Stimulated activated naive CD8-positive, alpha-beta T cell treated with anti-CD3 and anti-CD28 coated beads, Interleukin-15, Interleukin-2, amounts not matched to agents 100 ng/mL and 50 ng/mL, for 24 hours (primary cell): ENCODE measurements at regions not wholly inside any gene's neighbourhood (a gene's known extent, or its start where the extent isn't known, plus 50 kb on each side); places are given as distances from the start of the nearest gene placed in this dataset.
"Not testable (repeated sequence)": the region's sequence is repeated elsewhere in the genome, so short reads cannot be mapped to it uniquely, and the experiment has no call there.

Experiments used
- H3K27ac Mint-ChIP-seq: one replicate; pipeline ENCODE4 v1.8.0; 2021; ENCODE audit warnings: mild to moderate bottlenecking, mixed read lengths
- H3K27me3 Mint-ChIP-seq: one replicate; pipeline ENCODE4 v1.8.0; 2021; ENCODE audit warnings: mixed read lengths
- H3K36me3 Mint-ChIP-seq: one replicate; pipeline ENCODE4 v1.8.0; 2021; ENCODE audit warnings: low read depth, mixed read lengths
- H3K4me1 Mint-ChIP-seq: one replicate; pipeline ENCODE4 v1.8.0; 2021; ENCODE audit warnings: low read depth, mixed read lengths
- H3K4me3 Mint-ChIP-seq: one replicate; pipeline ENCODE4 v1.8.0; 2021; ENCODE audit warnings: mild to moderate bottlenecking, mixed read lengths
- H3K9me3 Mint-ChIP-seq: one replicate; pipeline ENCODE4 v1.8.0; 2021; ENCODE audit warnings: mixed read lengths

DNA sequence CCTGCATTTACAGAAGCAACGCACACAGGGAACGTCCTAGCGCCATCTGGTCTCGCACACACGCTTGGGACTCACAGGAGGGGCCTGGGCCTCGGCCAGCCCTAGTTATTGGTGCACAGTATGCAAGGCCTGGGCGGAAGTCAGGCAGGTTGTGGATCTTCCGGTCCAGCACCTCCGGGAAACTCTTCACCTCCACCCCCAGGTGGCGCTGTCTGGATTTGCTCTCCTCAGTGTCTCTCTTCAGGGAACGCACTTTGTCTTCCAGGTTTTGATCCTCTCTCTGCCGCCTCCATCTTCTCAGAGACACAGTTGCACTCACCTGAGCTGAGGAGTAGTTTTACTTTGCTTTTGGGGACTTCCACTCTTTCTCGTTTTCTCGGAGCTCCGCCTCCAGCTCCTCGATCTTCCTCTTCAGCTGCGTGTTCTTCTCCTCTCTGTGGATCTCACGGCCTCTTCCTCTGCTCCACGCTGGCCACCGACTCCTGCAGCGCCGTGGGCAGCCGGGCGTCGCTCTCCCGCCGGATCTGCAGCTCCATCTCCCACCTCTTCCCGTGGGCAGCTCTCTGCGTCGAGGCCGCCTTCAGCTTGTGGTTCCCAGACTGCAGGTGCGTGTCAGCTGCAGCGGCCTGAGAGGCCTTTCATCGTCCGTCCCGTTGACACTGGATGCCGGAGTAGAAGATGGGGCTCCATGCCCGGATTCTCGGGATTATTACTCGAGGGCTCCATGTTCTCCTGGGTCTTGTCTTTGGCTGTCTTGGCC, 933.8 kb downstream of the TMEM121 start:
- no peak overlapping the region for H3K4me3 Mint-ChIP-seq

DNA sequence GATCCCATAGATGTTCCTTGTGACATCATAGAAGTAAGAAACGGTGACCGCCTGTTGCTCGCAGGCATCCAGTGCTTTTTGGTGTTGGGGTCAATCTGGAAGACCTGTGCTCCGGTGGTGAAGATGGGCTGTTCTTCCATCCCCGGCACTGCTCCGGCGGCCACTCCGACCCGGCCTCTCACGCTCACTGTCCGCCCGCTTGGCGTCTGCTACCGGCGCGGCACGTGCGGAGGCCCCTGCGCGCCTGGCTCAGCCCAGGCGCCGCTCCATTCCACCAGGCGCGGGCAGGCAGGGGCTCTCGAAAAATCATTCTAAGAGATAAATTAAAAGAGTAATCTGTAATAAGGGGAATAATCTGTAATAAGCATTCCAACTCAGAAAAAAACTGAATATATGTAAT, 934.5 kb downstream of the TMEM121 start:
- H3K4me3 Mint-ChIP-seq, result no peak overlapping the region
- H3K27me3 Mint-ChIP-seq, result no peaks in the 10 kb centered on the region
- no peaks in the 10 kb centered on the region for H3K4me1 Mint-ChIP-seq
- H3K9me3 Mint-ChIP-seq, result no peaks in the 10 kb centered on the region
- H3K27ac Mint-ChIP-seq, result no peak overlapping the region
- no peaks in the 10 kb centered on the region for H3K36me3 Mint-ChIP-seq

More for the DNA sequence above, 933.8 kb downstream of the TMEM121 start:
- no peaks in the 10 kb centered on the region for H3K9me3 Mint-ChIP-seq
- H3K27me3 Mint-ChIP-seq, result no peaks in the 10 kb centered on the region
- H3K4me1 Mint-ChIP-seq, result no peaks in the 10 kb centered on the region
- H3K36me3 Mint-ChIP-seq, result no peaks in the 10 kb centered on the region
- no peak overlapping the region for H3K27ac Mint-ChIP-seq

DNA sequence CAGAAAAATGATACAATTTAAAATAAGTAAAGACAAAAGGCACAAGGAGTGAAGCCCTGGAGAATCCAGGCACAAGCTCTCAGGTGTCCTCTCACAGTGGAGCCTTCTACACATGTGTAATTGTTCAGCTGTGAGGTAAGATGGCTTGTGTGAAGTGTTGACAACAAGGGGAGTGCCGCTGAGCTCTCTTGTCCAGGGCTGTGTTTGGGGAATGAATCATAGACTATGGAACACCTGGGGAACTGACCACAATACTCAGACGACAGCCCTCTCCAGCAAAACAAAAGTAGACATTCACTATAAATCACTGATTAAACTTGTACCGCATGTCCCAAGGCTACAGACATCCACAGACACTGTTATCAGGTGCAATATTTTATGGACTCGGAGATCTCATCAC, 940.1 kb downstream of the TMEM121 start:
- not testable (repeated sequence) for H3K27ac Mint-ChIP-seq, H3K27me3 Mint-ChIP-seq, H3K4me1 Mint-ChIP-seq, H3K4me3 Mint-ChIP-seq, H3K9me3 Mint-ChIP-seq, H3K36me3 Mint-ChIP-seq

DNA sequence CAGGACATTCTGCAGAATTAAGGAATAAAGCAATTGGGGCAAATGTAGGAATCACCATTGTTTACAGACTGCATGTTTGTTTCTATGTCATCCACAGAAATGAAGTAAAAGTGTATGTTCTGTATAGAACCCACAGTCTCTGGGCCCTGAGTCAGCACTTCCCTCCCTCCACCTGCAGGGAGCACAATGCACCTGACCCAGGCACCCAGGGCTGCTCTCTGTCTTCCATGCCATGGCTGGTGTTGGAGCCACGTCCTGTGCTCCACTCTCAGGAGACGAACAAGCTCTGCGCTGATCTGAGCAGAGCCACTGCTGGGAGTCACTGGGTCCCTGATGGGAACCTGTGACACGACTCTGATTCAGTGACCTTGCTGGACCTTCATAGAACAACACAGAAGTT, 942.5 kb downstream of the TMEM121 start:
- H3K4me3 Mint-ChIP-seq, H3K27me3 Mint-ChIP-seq, H3K36me3 Mint-ChIP-seq, H3K9me3 Mint-ChIP-seq, H3K4me1 Mint-ChIP-seq, H3K27ac Mint-ChIP-seq: not testable (repeated sequence)

DNA sequence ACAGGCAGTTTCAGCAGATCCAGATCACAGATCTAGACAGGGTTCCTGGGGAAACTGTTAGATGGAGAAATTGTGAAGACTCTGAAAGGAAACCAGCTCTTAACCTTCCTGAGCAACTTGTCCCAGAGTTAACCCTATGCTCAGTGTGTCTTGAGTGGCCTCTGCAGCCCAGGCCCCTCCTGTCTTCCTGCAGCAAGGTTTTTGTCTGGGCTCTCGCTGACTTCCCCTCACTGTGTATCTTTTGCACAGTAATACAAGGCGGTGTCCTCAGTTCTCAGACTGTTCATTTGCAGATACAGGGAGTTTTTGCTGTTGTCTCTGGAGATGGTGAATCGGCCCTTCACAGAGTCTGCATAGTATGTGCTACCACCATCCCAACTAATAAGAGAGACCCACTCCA, 943.6 kb downstream of the TMEM121 start:
- H3K4me3 Mint-ChIP-seq, H3K9me3 Mint-ChIP-seq, H3K36me3 Mint-ChIP-seq, H3K4me1 Mint-ChIP-seq, H3K27me3 Mint-ChIP-seq, H3K27ac Mint-ChIP-seq: not testable (repeated sequence)

DNA sequence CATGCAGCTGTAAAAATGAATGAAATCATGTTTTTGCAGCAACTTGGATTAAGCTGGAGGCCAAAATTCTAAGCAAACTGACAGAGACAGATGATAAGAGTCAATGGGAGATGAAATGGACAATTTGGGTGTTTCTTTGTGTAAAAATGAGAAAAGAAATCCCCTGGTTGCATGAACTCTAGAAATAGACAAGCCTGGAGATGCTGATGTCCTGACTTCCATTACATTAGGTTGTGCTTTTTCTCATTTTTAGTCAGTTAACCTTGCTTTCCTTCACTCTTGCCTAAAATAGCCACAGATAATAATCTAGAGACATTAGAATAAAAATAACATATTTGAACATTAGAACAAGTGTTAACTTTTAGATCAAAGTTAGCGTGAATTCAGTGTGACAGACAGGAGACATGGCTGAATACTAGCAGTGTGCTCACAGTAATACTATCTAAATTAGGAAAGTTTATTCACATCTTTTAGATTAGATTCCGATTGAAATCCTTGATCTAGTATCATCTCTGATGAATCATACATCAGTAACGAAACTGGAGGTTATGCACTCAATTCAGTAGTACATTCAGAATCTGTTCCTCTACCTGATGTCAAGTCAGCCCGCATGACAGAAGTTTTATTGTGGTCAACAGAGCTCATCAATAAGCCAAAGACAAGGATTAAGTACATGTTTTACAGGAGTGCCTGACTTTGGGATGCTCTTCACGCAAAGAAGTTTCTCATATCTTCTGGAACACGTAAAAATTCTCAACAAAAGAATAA, 948.1 kb downstream of the TMEM121 start:
- peak overlapping the region; percentile 37 for H3K4me3 Mint-ChIP-seq
- peak overlapping the region; percentile 85 for H3K27ac Mint-ChIP-seq

DNA sequence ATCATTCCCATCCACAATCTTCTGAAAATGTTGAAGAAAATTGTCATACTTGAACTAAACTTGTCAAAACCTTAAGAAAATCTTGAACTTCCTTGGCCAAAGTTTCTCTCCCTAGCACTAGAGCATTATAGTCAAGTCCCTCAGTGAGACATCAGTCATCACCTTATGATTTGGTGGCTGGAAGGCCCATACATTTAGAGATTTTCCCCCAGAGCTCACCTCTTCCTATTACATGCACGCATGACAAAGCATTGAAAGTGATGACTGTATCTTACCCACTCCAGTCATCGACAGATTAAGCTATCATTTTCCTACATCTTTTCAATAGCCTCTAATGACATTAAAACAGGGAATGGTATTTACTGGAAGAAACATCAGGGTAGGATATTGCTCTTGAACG, 948.8 kb downstream of the TMEM121 start:
- not testable (repeated sequence) for H3K36me3 Mint-ChIP-seq, H3K4me3 Mint-ChIP-seq, H3K9me3 Mint-ChIP-seq, H3K27me3 Mint-ChIP-seq
- peaks cover 17% of the 10 kb centered on the region for H3K4me1 Mint-ChIP-seq
- peak overlapping the region; percentile 80 for H3K27ac Mint-ChIP-seq

More for the DNA sequence above, 948.1 kb downstream of the TMEM121 start:
- not testable (repeated sequence) for H3K36me3 Mint-ChIP-seq, H3K27me3 Mint-ChIP-seq, H3K9me3 Mint-ChIP-seq
- peaks cover 17% of the 10 kb centered on the region for H3K4me1 Mint-ChIP-seq

DNA sequence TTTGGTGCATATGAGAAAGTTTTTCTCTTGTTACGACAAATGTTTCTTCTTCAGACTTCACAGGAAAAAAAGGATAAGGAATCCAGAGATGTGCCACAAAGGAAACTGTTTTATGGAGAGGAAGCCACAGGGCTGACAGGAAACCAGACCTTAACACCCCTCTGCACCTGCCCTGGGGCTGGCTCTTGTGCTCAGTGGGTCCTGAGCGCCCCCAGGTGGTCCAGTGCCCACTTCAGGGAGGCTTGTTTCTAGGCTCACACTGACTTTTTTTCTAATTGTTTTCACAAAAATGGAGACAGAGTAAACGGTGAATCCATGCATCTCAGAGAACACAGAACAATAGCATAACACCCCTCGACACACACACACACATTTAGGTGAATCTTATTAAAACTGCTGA, 951.2 kb downstream of the TMEM121 start:
- not testable (repeated sequence) for H3K36me3 Mint-ChIP-seq, H3K27me3 Mint-ChIP-seq, H3K9me3 Mint-ChIP-seq, H3K4me3 Mint-ChIP-seq, H3K27ac Mint-ChIP-seq
- H3K4me1 Mint-ChIP-seq, result peaks cover 17% of the 10 kb centered on the region

DNA sequence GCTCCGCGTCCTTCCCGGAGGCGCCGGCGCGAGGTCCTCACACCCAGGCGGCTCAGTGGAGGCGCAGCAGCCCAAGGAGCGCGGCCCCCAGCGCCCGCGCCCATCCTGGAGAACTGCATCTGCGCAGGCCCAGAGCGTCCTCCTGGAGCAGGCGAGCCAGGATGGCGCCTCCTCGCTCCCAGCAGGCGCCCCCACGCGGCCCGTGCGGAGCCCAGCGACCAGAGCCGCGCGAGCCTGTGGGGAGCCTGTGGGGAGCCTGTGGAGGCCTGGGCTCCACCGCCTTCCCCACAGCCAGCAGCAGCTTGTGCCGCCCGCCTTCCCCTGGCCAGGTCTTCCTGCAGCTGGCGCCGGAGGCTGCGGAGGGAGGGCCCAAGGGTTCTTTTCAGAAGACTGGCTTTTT, 953.9 kb downstream of the TMEM121 start:
- H3K36me3 Mint-ChIP-seq, H3K4me1 Mint-ChIP-seq, H3K9me3 Mint-ChIP-seq, H3K4me3 Mint-ChIP-seq, H3K27me3 Mint-ChIP-seq, H3K27ac Mint-ChIP-seq: not testable (repeated sequence)

DNA sequence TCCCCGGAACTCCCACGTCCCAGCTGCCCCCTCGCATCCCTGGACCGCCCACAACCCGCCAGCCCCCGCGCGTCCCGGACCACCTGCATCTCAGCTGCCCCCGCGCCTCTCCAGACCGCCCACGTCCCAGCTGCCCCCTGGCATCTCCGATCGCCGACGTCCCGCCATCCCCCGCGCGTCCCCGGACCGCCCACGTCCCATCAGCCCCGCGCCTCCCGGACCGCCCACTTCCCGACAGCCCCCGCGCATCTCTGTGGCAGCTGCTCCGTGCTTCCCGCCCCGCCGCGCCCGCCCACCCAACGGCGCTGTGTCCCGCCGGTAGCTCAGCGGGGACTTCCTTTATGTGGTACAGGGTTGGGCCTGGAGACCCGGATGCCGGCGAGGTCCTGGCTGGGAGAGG, 955.8 kb downstream of the TMEM121 start:
- H3K27me3 Mint-ChIP-seq, H3K9me3 Mint-ChIP-seq, H3K36me3 Mint-ChIP-seq, H3K4me1 Mint-ChIP-seq, H3K27ac Mint-ChIP-seq, H3K4me3 Mint-ChIP-seq: not testable (repeated sequence)

DNA sequence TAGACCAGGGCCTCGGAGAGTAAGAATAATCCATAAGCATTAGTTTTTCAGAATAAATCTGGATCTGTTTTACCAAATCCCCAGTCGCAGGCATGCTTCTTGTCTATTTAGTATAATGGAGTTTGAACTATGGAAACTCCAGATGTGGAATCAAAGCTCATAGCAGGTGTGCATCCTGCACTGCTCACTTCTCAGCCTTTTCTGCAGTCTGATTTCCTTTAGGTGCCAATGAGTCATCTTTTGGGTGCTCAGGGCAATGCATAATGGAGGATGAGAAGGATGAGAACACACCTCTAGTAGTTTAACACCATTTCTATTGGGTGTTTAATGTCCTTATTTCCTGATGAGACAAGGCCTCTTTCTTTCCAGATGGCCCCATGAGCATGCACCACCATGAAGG, 961.2 kb downstream of the TMEM121 start:
- peaks cover 17% of the 10 kb centered on the region for H3K4me1 Mint-ChIP-seq
- no peaks in the 10 kb centered on the region for H3K36me3 Mint-ChIP-seq

DNA sequence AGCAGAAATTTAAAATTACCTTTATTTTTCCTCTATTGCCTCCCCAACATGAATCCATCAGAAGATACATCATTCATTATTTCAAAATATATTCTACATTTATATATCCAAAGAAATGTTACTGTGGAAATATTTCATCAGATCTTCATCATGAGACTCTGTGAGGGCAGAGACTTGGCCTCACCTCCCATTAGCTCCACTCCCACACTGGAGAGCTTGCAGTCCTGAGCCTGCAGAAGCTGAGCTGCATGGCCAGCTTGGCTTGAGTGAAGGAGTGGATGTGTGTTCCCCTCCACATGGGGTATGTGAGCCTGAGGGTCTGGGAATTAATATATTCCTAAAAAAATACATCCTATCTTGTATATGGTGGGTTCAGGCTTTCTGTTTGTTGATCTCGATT, 961.9 kb downstream of the TMEM121 start:
- no peaks in the 10 kb centered on the region for H3K36me3 Mint-ChIP-seq
- H3K27me3 Mint-ChIP-seq, result no peaks in the 10 kb centered on the region
- peaks cover 17% of the 10 kb centered on the region for H3K4me1 Mint-ChIP-seq
- peak overlapping the region; percentile 85 for H3K27ac Mint-ChIP-seq
- no peaks in the 10 kb centered on the region for H3K9me3 Mint-ChIP-seq
- no peak overlapping the region for H3K4me3 Mint-ChIP-seq

More for the DNA sequence above, 961.2 kb downstream of the TMEM121 start:
- H3K9me3 Mint-ChIP-seq, result no peaks in the 10 kb centered on the region
- no peak overlapping the region for H3K27ac Mint-ChIP-seq
- H3K4me3 Mint-ChIP-seq, result no peak overlapping the region
- no peaks in the 10 kb centered on the region for H3K27me3 Mint-ChIP-seq

DNA sequence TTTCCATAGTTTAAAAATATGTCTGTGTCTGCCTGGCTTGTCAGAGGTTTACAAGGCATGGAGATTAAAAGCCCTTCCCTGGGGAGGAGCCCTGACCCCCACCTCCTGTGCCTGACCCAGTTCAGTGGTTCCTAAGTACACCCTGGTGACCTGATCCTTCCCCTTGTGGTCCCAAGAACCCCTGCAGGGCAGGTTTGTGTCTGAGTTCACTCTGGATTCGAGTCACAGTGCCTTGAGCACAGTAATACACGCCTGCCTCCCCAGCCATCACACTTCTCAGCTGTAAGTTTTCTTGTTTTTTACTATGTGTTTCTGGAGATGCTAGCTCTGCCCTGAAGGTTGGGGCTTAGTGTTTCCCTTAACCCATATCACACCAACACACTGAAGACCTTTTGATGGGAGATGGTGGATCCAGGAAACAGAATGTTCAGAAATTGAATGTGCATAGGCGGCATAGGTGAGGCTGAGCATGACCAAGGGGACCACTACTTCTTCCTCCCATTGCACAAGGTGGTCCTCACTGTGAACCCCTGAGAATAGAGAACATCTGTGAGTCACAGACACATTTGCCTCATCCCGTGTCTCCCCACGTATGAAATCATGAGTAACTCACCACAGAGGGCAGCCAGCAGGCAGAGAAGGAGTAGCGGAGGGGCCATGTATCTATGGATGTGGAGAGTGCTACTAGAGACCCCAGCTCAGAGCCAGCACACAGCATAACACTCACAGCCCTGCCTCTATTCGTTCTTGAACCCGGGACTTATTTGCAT, 962.9 kb downstream of the TMEM121 start:
- peak overlapping the region; percentile 85 for H3K27ac Mint-ChIP-seq
- no peaks in the 10 kb centered on the region for H3K27me3 Mint-ChIP-seq
- no peaks in the 10 kb centered on the region for H3K9me3 Mint-ChIP-seq
- H3K4me1 Mint-ChIP-seq, result peaks cover 22% of the 10 kb centered on the region
- no peaks in the 10 kb centered on the region for H3K36me3 Mint-ChIP-seq
- no peak overlapping the region for H3K4me3 Mint-ChIP-seq

DNA sequence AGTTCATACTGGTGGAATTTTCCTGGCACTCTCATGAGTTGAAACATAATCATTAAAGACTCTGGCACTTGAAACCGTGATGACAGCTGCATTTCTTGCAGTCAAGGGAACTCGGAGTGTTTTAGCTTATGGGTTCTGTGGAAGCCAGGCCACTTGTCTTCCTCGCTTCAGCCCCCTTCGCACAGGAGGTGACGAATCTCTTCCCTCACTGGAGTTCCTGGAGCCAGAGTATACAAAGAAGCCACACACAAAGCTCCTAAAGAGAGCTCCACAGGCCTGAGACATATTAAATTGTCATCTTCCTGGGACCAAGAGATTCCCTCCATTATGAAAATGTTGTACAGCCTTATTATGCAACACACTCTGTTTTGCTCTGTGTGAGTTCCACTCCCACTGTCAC, 964.1 kb downstream of the TMEM121 start:
- H3K9me3 Mint-ChIP-seq, result no peaks in the 10 kb centered on the region
- no peaks in the 10 kb centered on the region for H3K27me3 Mint-ChIP-seq
- no peak overlapping the region for H3K4me3 Mint-ChIP-seq
- H3K4me1 Mint-ChIP-seq, result peaks cover 28% of the 10 kb centered on the region
- H3K27ac Mint-ChIP-seq, result no peak overlapping the region
- H3K36me3 Mint-ChIP-seq, result no peaks in the 10 kb centered on the region

DNA sequence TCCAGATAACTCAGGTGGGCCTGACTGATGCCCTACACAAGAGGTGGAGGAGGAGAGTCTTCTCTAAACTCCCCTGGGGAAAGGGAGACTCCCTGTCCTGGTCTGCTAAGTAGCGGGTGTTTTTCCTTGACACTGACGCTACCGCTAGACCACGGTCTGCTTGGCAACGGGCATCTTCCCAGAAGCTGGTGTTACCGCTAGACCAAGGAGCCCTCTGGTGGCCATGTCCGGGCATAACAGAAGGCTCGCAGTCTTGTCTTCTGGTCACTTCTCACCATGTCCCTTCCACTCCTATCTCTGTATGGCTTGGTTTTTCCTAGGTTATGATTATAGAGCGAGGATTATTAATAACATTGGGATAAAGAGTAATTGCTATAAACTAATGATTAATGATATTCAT, 965.5 kb downstream of the TMEM121 start:
- H3K36me3 Mint-ChIP-seq, result no peaks in the 10 kb centered on the region

More for the DNA sequence above, 965.5 kb downstream of the TMEM121 start:
- Mint-ChIP-seq H3K4me1 (peaks cover 28% of the 10 kb centered on the region), H3K9me3 (no peaks in the 10 kb centered on the region), H3K27ac (no peak overlapping the region), H3K27me3 (no peaks in the 10 kb centered on the region), H3K4me3 (no peak overlapping the region)
